ENCODE measurements at regions not wholly inside any gene's neighbourhood (a gene's known extent, or its start where the extent isn't known, plus 50 kb on each side); places are given as distances from the start of the nearest gene placed in this dataset.

DNA sequence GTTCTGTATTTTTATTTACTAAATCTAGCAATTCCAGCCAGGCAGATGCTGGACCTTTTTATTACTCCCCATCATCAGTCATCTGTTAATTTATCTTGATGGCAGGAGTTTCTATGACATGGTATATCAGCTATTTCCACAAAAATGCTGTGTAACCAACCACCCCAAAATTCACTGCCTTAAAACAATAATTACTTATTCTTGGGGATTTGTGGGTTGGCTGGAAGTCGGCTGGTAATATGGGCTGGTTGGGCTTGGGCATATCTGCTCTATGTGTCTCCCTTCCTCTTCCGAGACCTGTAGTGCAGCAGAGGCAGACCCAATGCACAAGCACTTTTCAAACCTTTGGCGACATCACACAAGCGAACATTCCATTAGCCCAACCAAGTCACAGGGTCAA, 92.1 kb upstream of the UBE2E1 start:
- Histone ChIP-seq H3K27ac (ENCODE audit: low read depth, low read length) (no peak overlapping the region), H3K27me3 (ENCODE audit: control insufficient read depth, insufficient read depth, low read length) (no peaks in the 10 kb centered on the region), H3K4me3 (ENCODE audit: low read depth, low read length) (no peak overlapping the region), H3K9me3 (ENCODE audit: control insufficient read depth, insufficient read depth, low read length) (no peaks in the 10 kb centered on the region)
- ChIA-PET POLR2A (interaction anchor here (0.6 to 1.6 kb wide), 3 partner anchors 15 to 49 kb away, joined by 4 read pairs; no protein-coding TSS in a partner anchor), CTCF (interaction anchor here (1.1 kb wide), 2 partner anchors 102 to 175 kb away, joined by 3 read pairs; no protein-coding TSS in a partner anchor)
- DNase-seq (ENCODE audit: low read depth, low spot score): no peak
- no peak for TF ChIP-seq CTCF (IDR thresholded peaks at IDR 0.05; ENCODE audit: low read depth, low read length)

- CTCF ChIA-PET: no interaction called here
- no peaks in the 10 kb centered on the region for H3K27me3 ChIP-seq (ENCODE audit: control insufficient read depth, insufficient read depth, low read length)
- no peak for TF ChIP-seq CTCF (IDR thresholded peaks at IDR 0.05; ENCODE audit: low read depth, low read length)
- no peak for DNase-seq (ENCODE audit: low read depth, low spot score)
- no peak overlapping the region for H3K27ac ChIP-seq (ENCODE audit: low read depth, low read length)
- H3K9me3 ChIP-seq (ENCODE audit: control insufficient read depth, insufficient read depth, low read length): no peaks in the 10 kb centered on the region
- H3K4me3 ChIP-seq (ENCODE audit: low read depth, low read length): no peak overlapping the region
- POLR2A ChIA-PET: no interaction called here
Observed at GRCh38 chr3:23720059-23720458, 85.7 kb upstream of the UBE2E1 start.

DNA sequence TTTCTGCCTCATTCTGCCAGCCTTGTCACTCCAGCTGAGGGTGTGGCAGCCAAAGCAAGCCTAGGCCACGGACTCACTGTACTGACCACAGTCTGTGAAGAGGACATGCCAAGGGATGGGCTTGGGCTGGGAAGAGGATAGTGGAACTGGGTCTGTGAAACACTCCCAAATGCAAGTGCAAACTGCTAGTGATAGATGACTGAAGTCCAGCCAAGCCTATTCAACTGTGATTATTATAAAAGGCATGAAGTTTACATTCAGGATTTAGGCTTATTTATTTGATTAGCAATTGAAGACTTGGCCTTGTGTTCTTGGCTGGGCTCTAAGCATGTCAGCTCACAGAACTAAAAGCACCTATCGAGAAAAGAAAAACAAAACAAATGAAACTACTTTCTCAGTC, 84.9 kb upstream of the UBE2E1 start:
- POLR2A ChIA-PET: no interaction called here
- CTCF ChIA-PET: no interaction called here
- H3K9me3 ChIP-seq (ENCODE audit: control insufficient read depth, insufficient read depth, low read length): no peaks in the 10 kb centered on the region
- no peak for TF ChIP-seq CTCF (IDR thresholded peaks at IDR 0.05; ENCODE audit: low read depth, low read length)
- H3K4me3 ChIP-seq (ENCODE audit: low read depth, low read length): no peak overlapping the region
- H3K27ac ChIP-seq (ENCODE audit: low read depth, low read length): no peak overlapping the region
- DNase-seq (ENCODE audit: low read depth, low spot score): no peak
- no peaks in the 10 kb centered on the region for H3K27me3 ChIP-seq (ENCODE audit: control insufficient read depth, insufficient read depth, low read length)

DNA sequence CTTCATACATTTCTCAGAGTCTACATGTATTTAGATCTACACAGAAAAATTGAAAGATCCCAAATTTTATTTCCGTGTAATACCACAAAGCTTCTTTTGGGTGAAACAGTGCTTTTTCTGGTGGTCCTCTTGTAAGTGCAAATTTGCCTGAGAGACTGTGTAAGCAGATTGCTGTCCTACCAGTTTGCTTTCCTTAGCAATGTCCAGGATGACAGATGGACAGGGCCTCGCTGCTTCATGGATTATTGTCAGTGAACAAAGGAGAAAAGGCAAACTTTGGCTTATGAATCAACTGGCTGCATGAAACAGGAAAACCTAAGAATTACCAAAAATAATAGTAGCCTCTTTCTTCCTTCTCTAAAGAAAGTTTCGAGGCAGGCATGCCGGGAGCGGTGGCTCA, 82.6 kb upstream of the UBE2E1 start:
- Histone ChIP-seq H3K4me3 (ENCODE audit: low read depth, low read length) (no peak overlapping the region), H3K27me3 (ENCODE audit: control insufficient read depth, insufficient read depth, low read length) (no peaks in the 10 kb centered on the region), H3K27ac (ENCODE audit: low read depth, low read length) (no peak overlapping the region), H3K9me3 (ENCODE audit: control insufficient read depth, insufficient read depth, low read length) (no peaks in the 10 kb centered on the region)
- TF ChIP-seq CTCF (IDR thresholded peaks at IDR 0.05; ENCODE audit: low read depth, low read length): no peak
- CTCF ChIA-PET: no interaction called here
- no peak for DNase-seq (ENCODE audit: low read depth, low spot score)
- POLR2A ChIA-PET: no interaction called here

DNA sequence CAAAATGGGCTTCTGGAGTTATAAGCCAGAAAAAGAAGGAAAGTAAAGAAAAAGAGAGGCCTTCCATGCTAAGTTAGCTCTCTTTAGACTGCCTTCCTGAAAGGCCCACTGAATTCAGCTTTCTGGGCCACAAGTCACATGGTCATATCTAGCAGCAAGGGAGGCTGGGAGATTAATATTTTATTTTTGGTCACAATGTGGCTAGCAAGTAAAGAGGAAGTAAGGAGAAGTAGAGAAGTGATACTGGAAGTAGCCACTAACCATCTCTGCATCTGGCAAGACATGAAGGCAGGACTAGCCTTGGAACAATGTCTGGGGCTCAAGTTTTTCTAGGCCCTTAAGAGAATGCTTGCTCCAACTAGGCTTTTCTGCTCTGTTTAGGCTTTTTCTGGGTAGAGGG, 81.8 kb upstream of the UBE2E1 start:
- no peak for DNase-seq (ENCODE audit: low read depth, low spot score)
- ChIA-PET CTCF (no interaction called here), POLR2A (no interaction called here)
- Histone ChIP-seq H3K27me3 (ENCODE audit: control insufficient read depth, insufficient read depth, low read length) (no peaks in the 10 kb centered on the region), H3K9me3 (ENCODE audit: control insufficient read depth, insufficient read depth, low read length) (no peaks in the 10 kb centered on the region), H3K4me3 (ENCODE audit: low read depth, low read length) (no peak overlapping the region), H3K27ac (ENCODE audit: low read depth, low read length) (no peak overlapping the region)
- no peak for TF ChIP-seq CTCF (IDR thresholded peaks at IDR 0.05; ENCODE audit: low read depth, low read length)

Measured in AG04450 (cell line).